ENCODE measurements at regions not wholly inside any gene's neighbourhood (a gene's known extent, or its start where the extent isn't known, plus 50 kb on each side); places are given as distances from the start of the nearest gene placed in this dataset.

- TF ChIP-seq, protein P1, sequence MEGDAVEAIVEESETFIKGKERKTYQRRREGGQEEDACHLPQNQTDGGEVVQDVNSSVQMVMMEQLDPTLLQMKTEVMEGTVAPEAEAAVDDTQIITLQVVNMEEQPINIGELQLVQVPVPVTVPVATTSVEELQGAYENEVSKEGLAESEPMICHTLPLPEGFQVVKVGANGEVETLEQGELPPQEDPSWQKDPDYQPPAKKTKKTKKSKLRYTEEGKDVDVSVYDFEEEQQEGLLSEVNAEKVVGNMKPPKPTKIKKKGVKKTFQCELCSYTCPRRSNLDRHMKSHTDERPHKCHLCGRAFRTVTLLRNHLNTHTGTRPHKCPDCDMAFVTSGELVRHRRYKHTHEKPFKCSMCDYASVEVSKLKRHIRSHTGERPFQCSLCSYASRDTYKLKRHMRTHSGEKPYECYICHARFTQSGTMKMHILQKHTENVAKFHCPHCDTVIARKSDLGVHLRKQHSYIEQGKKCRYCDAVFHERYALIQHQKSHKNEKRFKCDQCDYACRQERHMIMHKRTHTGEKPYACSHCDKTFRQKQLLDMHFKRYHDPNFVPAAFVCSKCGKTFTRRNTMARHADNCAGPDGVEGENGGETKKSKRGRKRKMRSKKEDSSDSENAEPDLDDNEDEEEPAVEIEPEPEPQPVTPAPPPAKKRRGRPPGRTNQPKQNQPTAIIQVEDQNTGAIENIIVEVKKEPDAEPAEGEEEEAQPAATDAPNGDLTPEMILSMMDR (IDR thresholded peaks at IDR 0.05) = no peak
- no peak for TF ChIP-seq POLR2AphosphoS5 (IDR thresholded peaks at IDR 0.05; ENCODE audit: low read depth, low read length)
- TF ChIP-seq SIN3A (IDR thresholded peaks at IDR 0.05; ENCODE audit: borderline replicate concordance, insufficient read depth, low read depth, low read length) = no peak
- TF ChIP-seq, protein P2, sequence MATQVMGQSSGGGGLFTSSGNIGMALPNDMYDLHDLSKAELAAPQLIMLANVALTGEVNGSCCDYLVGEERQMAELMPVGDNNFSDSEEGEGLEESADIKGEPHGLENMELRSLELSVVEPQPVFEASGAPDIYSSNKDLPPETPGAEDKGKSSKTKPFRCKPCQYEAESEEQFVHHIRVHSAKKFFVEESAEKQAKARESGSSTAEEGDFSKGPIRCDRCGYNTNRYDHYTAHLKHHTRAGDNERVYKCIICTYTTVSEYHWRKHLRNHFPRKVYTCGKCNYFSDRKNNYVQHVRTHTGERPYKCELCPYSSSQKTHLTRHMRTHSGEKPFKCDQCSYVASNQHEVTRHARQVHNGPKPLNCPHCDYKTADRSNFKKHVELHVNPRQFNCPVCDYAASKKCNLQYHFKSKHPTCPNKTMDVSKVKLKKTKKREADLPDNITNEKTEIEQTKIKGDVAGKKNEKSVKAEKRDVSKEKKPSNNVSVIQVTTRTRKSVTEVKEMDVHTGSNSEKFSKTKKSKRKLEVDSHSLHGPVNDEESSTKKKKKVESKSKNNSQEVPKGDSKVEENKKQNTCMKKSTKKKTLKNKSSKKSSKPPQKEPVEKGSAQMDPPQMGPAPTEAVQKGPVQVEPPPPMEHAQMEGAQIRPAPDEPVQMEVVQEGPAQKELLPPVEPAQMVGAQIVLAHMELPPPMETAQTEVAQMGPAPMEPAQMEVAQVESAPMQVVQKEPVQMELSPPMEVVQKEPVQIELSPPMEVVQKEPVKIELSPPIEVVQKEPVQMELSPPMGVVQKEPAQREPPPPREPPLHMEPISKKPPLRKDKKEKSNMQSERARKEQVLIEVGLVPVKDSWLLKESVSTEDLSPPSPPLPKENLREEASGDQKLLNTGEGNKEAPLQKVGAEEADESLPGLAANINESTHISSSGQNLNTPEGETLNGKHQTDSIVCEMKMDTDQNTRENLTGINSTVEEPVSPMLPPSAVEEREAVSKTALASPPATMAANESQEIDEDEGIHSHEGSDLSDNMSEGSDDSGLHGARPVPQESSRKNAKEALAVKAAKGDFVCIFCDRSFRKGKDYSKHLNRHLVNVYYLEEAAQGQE (IDR thresholded peaks at IDR 0.05; ENCODE audit: insufficient read depth in 1 of 2, low read depth in 2 of 2, low read length in 1 of 2) = no peak
These were observed 376.1 kb downstream of the IRS1 start for GRCh38 chr2:226423498-226423960.

All from Panc1 (cell line).